PC-9 (cell line): ENCODE measurements at regions not wholly inside any gene's neighbourhood (a gene's known extent, or its start where the extent isn't known, plus 50 kb on each side); places are given as distances from the start of the nearest gene placed in this dataset.

ENCODE experiments used
- BruUV-seq: library from RNA; stranded (reverse); fragments of 400-500 nt; replicated peaks from 2 replicates; lab custom pipeline; 2021; lab: Mats Ljungman, UMichigan
- CTCF ChIA-PET: fragments of 300-600 bp; sonication (Branson Sonifier 250); formaldehyde crosslinking; loops from one replicate; lab custom pipeline; 2022; ENCODE audit warnings: antibody characterized with exemption; lab: Charles Lee
- POLR2A ChIA-PET: fragments of 300-600 bp; sonication (Branson Sonifier 250); formaldehyde crosslinking; loops from one replicate; lab custom pipeline; 2022; ENCODE audit warnings: antibody characterized with exemption; ENCODE audit not compliant: unreplicated experiment; lab: Charles Lee
- DNase-seq, 2 experiments: peaks; one replicate each; pipeline versions ENCODE4 v3.0.0 to v3.0.0-alpha.2; 2015 to 2022; ENCODE audit warnings: mixed read lengths in 1 of 2
- H2AFZ ChIP-seq: fragments of 200-600 bp; sonication (generic); 2 replicates; pipeline ENCODE4 v1.8.1; 2017; ENCODE audit warnings: antibody characterized with exemption
- H3F3A ChIP-seq: fragments of 200-600 bp; sonication (generic); 2 replicates; pipeline ENCODE4 v1.8.1; 2017; ENCODE audit warnings: antibody characterized with exemption, mild to moderate bottlenecking, low read depth; ENCODE audit not compliant: insufficient read depth
- H3K27ac ChIP-seq: fragments of 200-600 bp; sonication (generic); 2 replicates; pipeline ENCODE4 v1.6.1; 2016; ENCODE audit warnings: mixed run types
- H3K27me3 ChIP-seq: fragments of 200-600 bp; sonication (generic); 2 replicates; pipeline ENCODE4 v1.6.1; 2016; ENCODE audit warnings: low read depth, mixed run types; ENCODE audit not compliant: insufficient read depth
- H3K36me3 ChIP-seq: fragments of 200-600 bp; sonication (generic); 2 replicates; pipeline ENCODE4 v1.6.1; 2016; ENCODE audit warnings: low read depth, mixed run types
- H3K4me1 ChIP-seq: fragments of 200-600 bp; sonication (generic); replicated peaks from 2 replicates; pipeline ENCODE4 v1.6.1; 2016; ENCODE audit warnings: mixed run types; ENCODE audit not compliant: insufficient read depth
- H3K4me2 ChIP-seq: fragments of 200-600 bp; sonication (generic); 2 replicates; pipeline ENCODE4 v1.6.1; 2017; ENCODE audit warnings: mixed run types
- H3K4me3 ChIP-seq: fragments of 200-600 bp; sonication (generic); 2 replicates; pipeline ENCODE4 v1.6.1; 2016; ENCODE audit warnings: mixed run types
- H3K79me2 ChIP-seq: fragments of 200-600 bp; sonication (generic); 2 replicates; pipeline ENCODE4 v1.6.1; 2017; ENCODE audit warnings: low read depth, mixed run types
- H3K9me2 ChIP-seq: fragments of 200-600 bp; sonication (generic); 2 replicates; pipeline ENCODE4 v1.8.1; 2017; ENCODE audit warnings: mild to moderate bottlenecking; ENCODE audit not compliant: insufficient read depth
- H3K9me3 ChIP-seq: fragments of 200-600 bp; sonication (generic); 2 replicates; pipeline ENCODE4 v1.8.1; 2016; ENCODE audit warnings: low read depth; ENCODE audit not compliant: insufficient read depth
- H4K20me1 ChIP-seq: fragments of 200-600 bp; sonication (generic); 2 replicates; pipeline ENCODE4 v1.8.1; 2017; ENCODE audit not compliant: insufficient read depth
- EZH2 ChIP-seq: fragments of 200-600 bp; sonication (generic); IDR thresholded peaks from 2 replicates; pipeline ENCODE4 v1.8.0; 2017; ENCODE audit warnings: antibody characterized with exemption, low read depth
- intact Hi-C: fragments of 100-400 bp; cut with micrococcal nuclease; formaldehyde crosslinking; loops from one replicate; pipeline ENCODE4 v1.10.0; 2022; ENCODE audit not compliant: unreplicated experiment
- TF ChIP-seq, protein P1 (sequence below): fragments of 200-600 bp; sonication (generic); conservative IDR thresholded peaks from 2 replicates; pipeline ENCODE4 v1.6.1; 2017; ENCODE audit warnings: mixed run types, antibody characterized with exemption, mild to moderate bottlenecking, moderate library complexity

DNA sequence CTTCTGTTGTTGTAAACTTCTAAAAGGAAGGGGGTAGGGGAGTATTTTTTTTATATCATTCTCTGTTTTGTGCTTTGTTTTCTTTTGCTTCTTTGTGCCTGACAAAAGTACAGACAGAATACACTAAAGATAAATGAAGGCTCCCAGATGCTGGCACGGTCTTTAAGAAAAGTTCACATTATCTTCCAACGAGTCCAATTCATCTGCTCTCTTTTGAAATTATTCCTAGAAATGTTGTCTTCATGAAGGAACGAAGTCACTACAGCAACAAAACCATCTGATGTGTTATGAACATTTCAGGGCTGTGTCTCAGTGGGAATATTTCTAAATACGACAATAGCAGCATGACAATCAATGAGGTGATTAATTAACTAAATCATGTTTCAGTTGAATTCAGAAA lies 813.8 kb upstream of the HTR2C start:
- CTCF ChIA-PET = no interaction called here

DNA sequence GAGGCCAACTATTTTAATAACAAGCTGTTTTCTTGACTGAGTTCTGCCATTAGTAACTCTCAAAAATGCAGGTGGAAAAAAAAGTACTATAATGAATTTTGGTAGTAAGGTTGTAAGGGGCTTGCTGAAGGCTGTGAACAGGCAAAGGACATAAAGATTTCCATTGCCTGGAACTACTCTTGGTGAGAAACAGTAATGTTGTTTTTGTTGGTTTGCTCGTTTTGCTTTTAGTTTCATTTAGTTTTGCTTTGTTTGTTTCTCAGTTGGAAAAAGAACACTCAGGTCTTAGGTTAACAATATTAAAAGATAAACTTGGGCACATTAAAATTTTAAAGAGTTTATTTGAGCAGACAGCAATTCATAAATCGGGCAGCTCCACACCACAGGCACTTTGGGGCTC lies 824.5 kb upstream of the HTR2C start:
- POLR2A ChIA-PET = no interaction called here
- Histone ChIP-seq H3K4me1 (no peaks in the 10 kb centered on the region), H4K20me1 (no peaks in the 10 kb centered on the region), H3K79me2 (no peaks in the 10 kb centered on the region), H3K9me2 (no peaks in the 10 kb centered on the region), H3K4me3 (no peak overlapping the region), H3K4me2 (no peak overlapping the region), H3K27me3 (no peaks in the 10 kb centered on the region), H3K36me3 (no peaks in the 10 kb centered on the region), H2AFZ (no peak overlapping the region), H3K27ac (no peak overlapping the region), H3F3A (no peaks in the 10 kb centered on the region), H3K9me3 (no peaks in the 10 kb centered on the region)
- intact Hi-C loops = no loop called here
- CTCF ChIA-PET = no interaction called here
- no TSS peak for BruUV-seq
- TF ChIP-seq, protein P1, sequence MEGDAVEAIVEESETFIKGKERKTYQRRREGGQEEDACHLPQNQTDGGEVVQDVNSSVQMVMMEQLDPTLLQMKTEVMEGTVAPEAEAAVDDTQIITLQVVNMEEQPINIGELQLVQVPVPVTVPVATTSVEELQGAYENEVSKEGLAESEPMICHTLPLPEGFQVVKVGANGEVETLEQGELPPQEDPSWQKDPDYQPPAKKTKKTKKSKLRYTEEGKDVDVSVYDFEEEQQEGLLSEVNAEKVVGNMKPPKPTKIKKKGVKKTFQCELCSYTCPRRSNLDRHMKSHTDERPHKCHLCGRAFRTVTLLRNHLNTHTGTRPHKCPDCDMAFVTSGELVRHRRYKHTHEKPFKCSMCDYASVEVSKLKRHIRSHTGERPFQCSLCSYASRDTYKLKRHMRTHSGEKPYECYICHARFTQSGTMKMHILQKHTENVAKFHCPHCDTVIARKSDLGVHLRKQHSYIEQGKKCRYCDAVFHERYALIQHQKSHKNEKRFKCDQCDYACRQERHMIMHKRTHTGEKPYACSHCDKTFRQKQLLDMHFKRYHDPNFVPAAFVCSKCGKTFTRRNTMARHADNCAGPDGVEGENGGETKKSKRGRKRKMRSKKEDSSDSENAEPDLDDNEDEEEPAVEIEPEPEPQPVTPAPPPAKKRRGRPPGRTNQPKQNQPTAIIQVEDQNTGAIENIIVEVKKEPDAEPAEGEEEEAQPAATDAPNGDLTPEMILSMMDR = no peak
- TF ChIP-seq EZH2 = no peak
- no peak for DNase-seq

More for the DNA sequence above, 813.8 kb upstream of the HTR2C start:
- BruUV-seq = no TSS peak
- Histone ChIP-seq H3K79me2 (no peaks in the 10 kb centered on the region), H3K4me3 (no peak overlapping the region), H3K4me2 (no peak overlapping the region), H3K27me3 (no peaks in the 10 kb centered on the region), H4K20me1 (no peaks in the 10 kb centered on the region), H2AFZ (peak overlapping the region; percentile 62; the same call in 1 of the 2 replicates), H3K27ac (no peak overlapping the region), H3K9me2 (no peaks in the 10 kb centered on the region), H3K9me3 (no peaks in the 10 kb centered on the region), H3K4me1 (no peaks in the 10 kb centered on the region), H3F3A (no peaks in the 10 kb centered on the region), H3K36me3 (no peaks in the 10 kb centered on the region)
- POLR2A ChIA-PET = no interaction called here
- no peak for DNase-seq
- TF ChIP-seq, protein P1 = no peak
- no peak for TF ChIP-seq EZH2
- intact Hi-C loops = no loop called here

DNA sequence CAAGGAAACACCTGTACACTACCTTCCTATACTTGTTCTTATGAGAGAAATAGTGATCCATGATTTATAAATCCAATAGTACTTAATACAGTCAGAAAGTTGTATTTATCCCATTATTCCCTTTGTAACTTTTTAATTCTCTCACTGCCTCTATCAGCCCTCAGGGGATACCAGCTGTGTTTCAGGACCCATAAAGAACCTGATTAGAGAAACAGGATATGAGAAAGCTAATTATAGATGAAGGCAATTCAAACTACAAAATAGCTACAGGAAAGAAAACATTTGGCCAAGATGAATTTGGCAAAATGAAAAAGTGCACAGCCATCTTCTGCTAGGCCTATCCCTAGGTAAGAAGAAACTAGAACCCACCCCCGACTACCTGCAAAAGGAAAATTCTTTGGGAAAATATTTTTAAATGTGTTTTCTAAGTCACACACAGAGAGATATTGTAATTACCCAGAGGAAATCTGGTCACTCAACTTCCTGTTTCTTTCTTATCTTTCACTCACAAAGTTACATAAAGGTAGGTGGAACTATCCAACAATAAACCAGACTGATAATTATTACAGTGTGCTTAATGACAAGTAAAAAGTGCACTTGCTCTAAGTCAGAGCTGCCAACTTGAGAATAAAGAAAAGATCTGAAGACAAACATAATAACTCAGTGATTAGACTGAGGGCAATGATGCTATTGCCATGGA lies 836.5 kb upstream of the HTR2C start:
- no peaks in the 10 kb centered on the region for H3F3A ChIP-seq
- H2AFZ ChIP-seq = no peak overlapping the region
- TF ChIP-seq, protein P1 = no peak
- TF ChIP-seq EZH2 = no peak
- no peak for DNase-seq
- H3K4me1 ChIP-seq = no peaks in the 10 kb centered on the region
- H3K79me2 ChIP-seq = no peaks in the 10 kb centered on the region
- no peaks in the 10 kb centered on the region for H4K20me1 ChIP-seq
- CTCF ChIA-PET = no interaction called here
- no peak overlapping the region for H3K4me2 ChIP-seq
- intact Hi-C loops = no loop called here
- H3K36me3 ChIP-seq = no peaks in the 10 kb centered on the region
- no TSS peak for BruUV-seq
- H3K4me3 ChIP-seq = no peak overlapping the region
- no peaks in the 10 kb centered on the region for H3K9me2 ChIP-seq
- POLR2A ChIA-PET = no interaction called here
- no peaks in the 10 kb centered on the region for H3K9me3 ChIP-seq
- H3K27ac ChIP-seq = no peak overlapping the region
- no peaks in the 10 kb centered on the region for H3K27me3 ChIP-seq
